Suprapubic skin (tissue), 4 donors: ENCODE measurements at regions not wholly inside any gene's neighbourhood (a gene's known extent, or its start where the extent isn't known, plus 50 kb on each side); places are given as distances from the start of the nearest gene placed in this dataset.

Source experiments
- CTCF ChIP-seq, 2 donors: fragments of 200-600 bp in 1 of 2; fragments of 450-650 bp in 1 of 2; sonication (generic) in 1 of 2; IDR thresholded peaks; one replicate each; pipeline ENCODE4 v1.5.1; 2016 to 2019; ENCODE audit warnings: antibody characterized with exemption in 2 of 2, mild to moderate bottlenecking in 1 of 2, moderate library complexity in 1 of 2
- POLR2A ChIP-seq, 2 donors: fragments of 450-650 bp; IDR thresholded peaks; one replicate each; pipeline ENCODE4 v1.6.1; 2017; ENCODE audit warnings: antibody characterized with exemption in 2 of 2, mild to moderate bottlenecking in 2 of 2, moderate library complexity in 2 of 2
- POLR2AphosphoS5 ChIP-seq, 3 donors: sonication (generic); formaldehyde crosslinking; IDR thresholded peaks; one replicate each; pipeline ENCODE4 v1.6.1; 2017; ENCODE audit warnings: antibody characterized with exemption in 3 of 3

- TF ChIP-seq POLR2AphosphoS5 (IDR thresholded peaks at IDR 0.05): no peak
- TF ChIP-seq POLR2A (IDR thresholded peaks at IDR 0.05): no peak
- TF ChIP-seq CTCF (IDR thresholded peaks at IDR 0.05): no peak
These were observed 106.0 kb downstream of the TMEM144 start for GRCh38 chr4:158316264-158316663.
